GM23338 (cell line): ENCODE measurements at regions not wholly inside any gene's neighbourhood (a gene's known extent, or its start where the extent isn't known, plus 50 kb on each side); places are given as distances from the start of the nearest gene placed in this dataset.

ENCODE experiments used
- ATAC-seq: fragments of 200-7000 bp; cut with Tn5 transposase; 3 replicates; pipeline ENCODE4 v1.9.1; 2020
- DNase-seq: peaks from one replicate; pipeline ENCODE4 v3.0.0-alpha.2; 2015; ENCODE audit warnings: low spot score
- H2AFZ ChIP-seq: fragments of 200-600 bp; sonication (generic); 2 replicates; pipeline ENCODE4 v1.8.0; 2016; ENCODE audit warnings: antibody characterized with exemption, mild to moderate bottlenecking, moderate library complexity
- H3F3A ChIP-seq: fragments of 200-600 bp; sonication (generic); replicated peaks from 2 replicates; pipeline ENCODE4 v1.8.0; 2017; ENCODE audit warnings: antibody characterized with exemption, mixed run types, low read depth
- H3K27ac ChIP-seq: fragments of 200-600 bp; sonication (generic); 2 replicates; pipeline ENCODE4 v1.6.1; 2016; ENCODE audit warnings: low read depth
- H3K27me3 ChIP-seq: fragments of 200-600 bp; sonication (generic); 2 replicates; pipeline ENCODE4 v1.8.0; 2016; ENCODE audit warnings: mild to moderate bottlenecking, mixed run types, moderate library complexity; ENCODE audit not compliant: insufficient read depth
- H3K36me3 ChIP-seq: fragments of 200-600 bp; sonication (generic); 2 replicates; pipeline ENCODE4 v1.8.0; 2016; ENCODE audit warnings: mild to moderate bottlenecking; ENCODE audit not compliant: insufficient read depth
- H3K4me1 ChIP-seq: fragments of 200-600 bp; sonication (generic); 2 replicates; pipeline ENCODE4 v1.8.0; 2016; ENCODE audit warnings: mild to moderate bottlenecking, moderate library complexity; ENCODE audit not compliant: insufficient read depth
- H3K4me2 ChIP-seq: fragments of 200-600 bp; sonication (generic); 2 replicates; pipeline ENCODE4 v1.7.1; 2017; ENCODE audit warnings: mixed run types
- H3K4me3 ChIP-seq: fragments of 200-600 bp; sonication (generic); 2 replicates; pipeline ENCODE4 v1.6.1; 2016; ENCODE audit warnings: mixed run types
- H3K79me2 ChIP-seq: fragments of 200-600 bp; sonication (generic); replicated peaks from 2 replicates; pipeline ENCODE4 v1.8.0; 2017; ENCODE audit warnings: mild to moderate bottlenecking; ENCODE audit not compliant: insufficient read depth
- H3K9me2 ChIP-seq: fragments of 200-600 bp; sonication (generic); 2 replicates; pipeline ENCODE4 v1.8.0; 2017; ENCODE audit not compliant: insufficient read depth
- H4K20me1 ChIP-seq: fragments of 200-600 bp; sonication (generic); replicated peaks from 2 replicates; pipeline ENCODE4 v1.8.0; 2017; ENCODE audit warnings: mild to moderate bottlenecking; ENCODE audit not compliant: insufficient read depth
- H3K27ac Mint-ChIP-seq: 2 replicates; pipeline ENCODE4 v1.8.0; 2020; ENCODE audit warnings: inconsistent platforms, mild to moderate bottlenecking, moderate library complexity, mixed read lengths
- H3K27me3 Mint-ChIP-seq: 3 replicates; pipeline ENCODE4 v1.8.0; 2022; ENCODE audit warnings: low read depth, mild to moderate bottlenecking, moderate library complexity, mixed read lengths, inconsistent platforms; ENCODE audit not compliant: insufficient read depth, poor library complexity
- H3K36me3 Mint-ChIP-seq: 3 replicates; pipeline ENCODE4 v1.8.0; 2021; ENCODE audit warnings: low read depth, mild to moderate bottlenecking, inconsistent platforms, moderate library complexity, mixed read lengths
- H3K4me1 Mint-ChIP-seq: 3 replicates; pipeline ENCODE4 v1.8.0; 2020; ENCODE audit warnings: mild to moderate bottlenecking, inconsistent platforms, mixed read lengths
- H3K4me3 Mint-ChIP-seq: 3 replicates; pipeline ENCODE4 v1.8.0; 2021; ENCODE audit warnings: moderate library complexity, mild to moderate bottlenecking, inconsistent platforms, mixed read lengths
- H3K9me3 Mint-ChIP-seq: 3 replicates; pipeline ENCODE4 v1.8.0; 2020; ENCODE audit warnings: moderate library complexity, mild to moderate bottlenecking, inconsistent platforms, mixed read lengths
- CREB1 ChIP-seq: fragments of 250-450 bp; sonication (Bioruptor Pico); IDR thresholded peaks from 2 replicates; pipeline ENCODE4 v1.5.0; 2020; ENCODE audit warnings: low read depth, mild to moderate bottlenecking, moderate library complexity
- EZH2 ChIP-seq: fragments of 200-600 bp; sonication (generic); IDR thresholded peaks from one replicate; pipeline ENCODE4 v1.8.0; 2017; ENCODE audit warnings: antibody characterized with exemption, mild to moderate bottlenecking, low read depth; ENCODE audit not compliant: unreplicated experiment
- EZH2phosphoT487 ChIP-seq: fragments of 200-600 bp; sonication (generic); IDR thresholded peaks from one replicate; pipeline ENCODE4 v1.8.1; 2018; ENCODE audit warnings: antibody characterized with exemption; ENCODE audit not compliant: unreplicated experiment
- JUNB ChIP-seq: IDR thresholded peaks from one replicate; pipeline ENCODE4 v1.6.1; 2016; ENCODE audit warnings: antibody characterized with exemption; ENCODE audit not compliant: unreplicated experiment
- NANOG ChIP-seq: IDR thresholded peaks from 2 replicates; pipeline ENCODE4 v1.6.1; 2016; ENCODE audit warnings: antibody characterized with exemption, borderline replicate concordance
- POLR2AphosphoS5 ChIP-seq: IDR thresholded peaks from 2 replicates; pipeline ENCODE4 v1.6.1; 2016; ENCODE audit warnings: antibody characterized with exemption, low read depth
- STAT1 ChIP-seq: IDR thresholded peaks from one replicate; pipeline ENCODE4 v1.6.1; 2016; ENCODE audit warnings: antibody characterized with exemption; ENCODE audit not compliant: unreplicated experiment
- ZNF331 ChIP-seq: fragments of 250-450 bp; sonication (Bioruptor Pico); IDR thresholded peaks from 2 replicates; pipeline ENCODE4 v1.5.0; 2020; ENCODE audit warnings: low read depth, mild to moderate bottlenecking, moderate library complexity
- ZNF462 ChIP-seq: fragments of 250-450 bp; sonication (Bioruptor Pico); IDR thresholded peaks from 2 replicates; pipeline ENCODE4 v1.5.0; 2020; ENCODE audit warnings: mild to moderate bottlenecking, moderate library complexity
- TF ChIP-seq, protein P1 (sequence below), 2 experiments: fragments of 200-600 bp in 1 of 2; sonication (generic) in 1 of 2; conservative IDR thresholded peaks; 2 replicates each; pipeline versions ENCODE4 v1.5.1 to v1.6.1; 2016 to 2017; ENCODE audit warnings: antibody characterized with exemption in 2 of 2, low read depth in 2 of 2, mild to moderate bottlenecking in 2 of 2, moderate library complexity in 1 of 2
- TF ChIP-seq, protein P2 (sequence below): IDR thresholded peaks from 2 replicates; pipeline ENCODE4 v1.6.1; 2016; ENCODE audit warnings: antibody characterized with exemption

GRCh38 chr6:98452685-98453084 is 381.7 kb upstream of the POU3F2 start (continued):
- TF ChIP-seq, protein P1, sequence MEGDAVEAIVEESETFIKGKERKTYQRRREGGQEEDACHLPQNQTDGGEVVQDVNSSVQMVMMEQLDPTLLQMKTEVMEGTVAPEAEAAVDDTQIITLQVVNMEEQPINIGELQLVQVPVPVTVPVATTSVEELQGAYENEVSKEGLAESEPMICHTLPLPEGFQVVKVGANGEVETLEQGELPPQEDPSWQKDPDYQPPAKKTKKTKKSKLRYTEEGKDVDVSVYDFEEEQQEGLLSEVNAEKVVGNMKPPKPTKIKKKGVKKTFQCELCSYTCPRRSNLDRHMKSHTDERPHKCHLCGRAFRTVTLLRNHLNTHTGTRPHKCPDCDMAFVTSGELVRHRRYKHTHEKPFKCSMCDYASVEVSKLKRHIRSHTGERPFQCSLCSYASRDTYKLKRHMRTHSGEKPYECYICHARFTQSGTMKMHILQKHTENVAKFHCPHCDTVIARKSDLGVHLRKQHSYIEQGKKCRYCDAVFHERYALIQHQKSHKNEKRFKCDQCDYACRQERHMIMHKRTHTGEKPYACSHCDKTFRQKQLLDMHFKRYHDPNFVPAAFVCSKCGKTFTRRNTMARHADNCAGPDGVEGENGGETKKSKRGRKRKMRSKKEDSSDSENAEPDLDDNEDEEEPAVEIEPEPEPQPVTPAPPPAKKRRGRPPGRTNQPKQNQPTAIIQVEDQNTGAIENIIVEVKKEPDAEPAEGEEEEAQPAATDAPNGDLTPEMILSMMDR (conservative IDR thresholded peaks at IDR 0.05; ENCODE audit: low read depth in 2 of 2), result no peak
- no peak for TF ChIP-seq CREB1 (CRISPR knock-in tag)
- no peak for TF ChIP-seq EZH2phosphoT487

DNA sequence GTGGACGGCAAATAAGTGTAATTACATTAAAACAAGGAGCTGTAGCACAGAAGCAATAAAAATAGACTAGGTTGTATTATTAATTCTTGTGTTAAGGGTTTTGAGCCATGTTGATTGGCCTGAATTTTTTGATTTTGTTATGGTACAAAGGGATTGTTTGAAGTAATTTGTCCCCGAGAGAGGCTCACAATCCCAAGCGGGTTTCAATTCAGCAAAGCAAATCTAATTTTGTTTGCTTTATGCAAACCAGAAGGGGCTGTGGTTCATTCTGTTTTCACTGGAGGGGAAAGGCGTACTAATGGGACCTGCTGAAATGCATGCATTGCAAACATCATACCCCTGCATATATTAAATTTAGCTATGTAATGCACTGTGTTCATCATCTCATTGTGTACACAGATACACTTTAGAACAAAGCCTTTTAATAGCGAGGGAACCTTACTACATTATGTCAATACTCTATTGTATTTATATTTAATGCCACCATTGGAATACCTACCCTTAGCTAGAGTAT is 379.5 kb upstream of the POU3F2 start:
- no peaks in the 10 kb centered on the region for H4K20me1 ChIP-seq
- H3K4me1 ChIP-seq, result 0 out of 2 replicates have a peak, but pooled peaks cover 4% of the 10 kb centered on the region
- DNase-seq (no peak), ATAC-seq (no peak)
- Mint-ChIP-seq H3K4me1 (peaks cover 8% of the 10 kb centered on the region; the same call in 1 of the 3 replicates), H3K4me3 (no peak overlapping the region), H3K27me3 (no peaks in the 10 kb centered on the region), H3K9me3 (no peaks in the 10 kb centered on the region; the same call in 1 of the 3 replicates), H3K27ac (no peak overlapping the region), H3K36me3 (no peaks in the 10 kb centered on the region)
- no peak overlapping the region for H2AFZ ChIP-seq
- H3K9me2 ChIP-seq, result no peaks in the 10 kb centered on the region
- no peaks in the 10 kb centered on the region for H3F3A ChIP-seq
- H3K4me2 ChIP-seq, result no peak overlapping the region
- H3K79me2 ChIP-seq, result no peaks in the 10 kb centered on the region
- no peaks in the 10 kb centered on the region for H3K36me3 ChIP-seq
- no peak overlapping the region for H3K4me3 ChIP-seq
- no peaks in the 10 kb centered on the region for H3K27me3 ChIP-seq
- H3K27ac ChIP-seq, result no peak overlapping the region
- TF ChIP-seq, protein P2, sequence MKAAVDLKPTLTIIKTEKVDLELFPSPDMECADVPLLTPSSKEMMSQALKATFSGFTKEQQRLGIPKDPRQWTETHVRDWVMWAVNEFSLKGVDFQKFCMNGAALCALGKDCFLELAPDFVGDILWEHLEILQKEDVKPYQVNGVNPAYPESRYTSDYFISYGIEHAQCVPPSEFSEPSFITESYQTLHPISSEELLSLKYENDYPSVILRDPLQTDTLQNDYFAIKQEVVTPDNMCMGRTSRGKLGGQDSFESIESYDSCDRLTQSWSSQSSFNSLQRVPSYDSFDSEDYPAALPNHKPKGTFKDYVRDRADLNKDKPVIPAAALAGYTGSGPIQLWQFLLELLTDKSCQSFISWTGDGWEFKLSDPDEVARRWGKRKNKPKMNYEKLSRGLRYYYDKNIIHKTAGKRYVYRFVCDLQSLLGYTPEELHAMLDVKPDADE, result no peak
- TF ChIP-seq ZNF462 (CRISPR knock-in tag), result no peak
- no peak for TF ChIP-seq STAT1
- no peak for TF ChIP-seq EZH2phosphoT487
- TF ChIP-seq, protein P1 (conservative IDR thresholded peaks at IDR 0.05; ENCODE audit: low read depth in 2 of 2), result no peak
- TF ChIP-seq ZNF331 (CRISPR knock-in tag), result no peak
- no peak for TF ChIP-seq POLR2AphosphoS5
- no peak for TF ChIP-seq JUNB
- TF ChIP-seq CREB1 (CRISPR knock-in tag), result no peak
- TF ChIP-seq EZH2, result no peak
- no peak for TF ChIP-seq NANOG
